ENCODE measurements at regions not wholly inside any gene's neighbourhood (a gene's known extent, or its start where the extent isn't known, plus 50 kb on each side); places are given as distances from the start of the nearest gene placed in this dataset.

GRCh38 chr7:49255054-49255453, 330.7 kb downstream of the CDC14C start:
- no peak for DNase-seq (ENCODE audit: low spot score)

GRCh38 chr7:49260538-49260937, 336.2 kb downstream of the CDC14C start:
- DNase-seq (ENCODE audit: low spot score), result no peak

DNA sequence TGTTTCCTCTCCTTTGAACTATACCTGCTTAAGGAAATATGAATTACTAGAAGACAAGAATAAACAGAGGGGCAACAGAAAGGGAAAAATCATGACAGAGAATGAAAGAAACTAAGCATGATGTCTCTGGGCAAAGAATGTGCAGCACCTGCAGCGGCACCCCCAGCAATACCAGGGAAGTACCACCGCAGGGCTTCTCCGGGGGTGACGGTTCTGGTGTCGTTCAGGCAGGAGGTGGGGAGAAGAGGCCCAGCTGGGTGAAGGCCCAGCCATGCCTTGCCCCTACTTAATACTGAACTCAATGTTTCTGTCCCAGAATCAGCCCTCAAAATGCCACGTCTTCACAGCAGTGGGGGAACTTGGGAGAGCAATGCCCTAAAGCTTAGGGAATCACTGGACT, 337.6 kb downstream of the CDC14C start:
- no peak for DNase-seq (ENCODE audit: low spot score)

GRCh38 chr7:49264530-49264929, 340.2 kb downstream of the CDC14C start:
- DNase-seq (ENCODE audit: low spot score), result no peak

GRCh38 chr7:49273897-49274296, 349.6 kb downstream of the CDC14C start:
- no peak for DNase-seq (ENCODE audit: low spot score)

DNA sequence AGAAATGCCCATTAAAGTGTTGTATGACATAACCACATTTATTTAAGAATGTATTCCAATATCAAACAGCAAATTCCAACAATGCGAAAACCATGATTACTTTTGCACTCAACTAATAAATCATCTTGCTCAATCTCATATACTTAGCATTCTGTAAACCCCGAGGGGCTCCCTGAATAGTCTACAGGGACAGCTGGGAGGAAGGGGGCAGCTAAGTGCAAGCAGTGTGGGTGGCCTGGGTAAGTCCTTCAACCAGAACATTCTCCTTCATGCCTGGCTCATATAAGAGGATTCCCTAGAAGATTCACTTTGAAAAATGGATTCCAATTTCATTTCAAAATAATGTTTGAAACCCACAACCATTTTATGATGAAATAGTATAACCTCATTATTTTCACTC, 355.5 kb downstream of the CDC14C start:
- no peak for DNase-seq (ENCODE audit: low spot score)

DNA sequence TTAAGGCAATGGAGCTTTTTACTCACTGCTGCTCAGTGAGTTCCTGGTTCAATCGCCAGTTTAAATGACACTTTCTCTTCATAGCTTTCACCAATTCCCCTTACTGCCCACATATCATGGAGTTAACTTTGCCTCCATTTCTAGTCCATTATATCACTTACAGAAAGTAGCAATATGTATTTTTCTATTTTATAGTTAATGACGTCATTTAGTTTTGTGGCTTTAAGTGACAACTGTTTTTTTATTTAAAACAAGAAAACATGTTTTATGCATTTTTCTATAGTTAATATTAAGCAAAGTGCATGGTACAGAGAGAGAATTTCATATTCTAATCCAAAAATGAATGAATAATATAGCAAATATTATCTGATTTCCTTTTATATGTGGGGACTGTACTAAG, 363.3 kb downstream of the CDC14C start:
- DNase-seq (ENCODE audit: low spot score), result no peak

DNA sequence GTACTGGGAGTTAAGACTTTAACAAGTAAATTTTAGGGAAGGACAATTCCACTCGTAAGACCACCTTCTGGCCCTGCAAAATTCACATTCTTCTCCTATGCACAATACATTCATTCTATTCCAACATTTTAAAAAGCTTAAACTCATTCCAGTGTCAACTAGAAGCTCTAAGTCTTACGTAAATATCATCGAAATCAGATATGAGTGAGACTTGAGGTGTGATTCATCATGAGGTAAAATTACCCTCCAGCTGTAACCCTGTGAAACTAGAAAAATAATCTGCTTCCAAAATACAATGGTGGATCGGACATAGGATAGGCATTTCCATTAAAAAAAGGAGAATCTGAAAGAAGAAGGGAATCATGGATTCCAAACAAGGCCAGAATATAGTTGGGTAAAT, 370.3 kb downstream of the CDC14C start:
- no peak for DNase-seq (ENCODE audit: low spot score)

- DNase-seq (ENCODE audit: low spot score), result no peak
Measured at GRCh38 chr7:49295146-49295545, 370.8 kb downstream of the CDC14C start.

- DNase-seq (ENCODE audit: low spot score), result no peak
Measured at GRCh38 chr7:49297958-49298357, 373.6 kb downstream of the CDC14C start.

GRCh38 chr7:49308787-49309186, 384.4 kb downstream of the CDC14C start:
- no peak for DNase-seq (ENCODE audit: low spot score)

GRCh38 chr7:49320083-49320482, 395.7 kb downstream of the CDC14C start:
- DNase-seq (ENCODE audit: low spot score), result no peak

DNA sequence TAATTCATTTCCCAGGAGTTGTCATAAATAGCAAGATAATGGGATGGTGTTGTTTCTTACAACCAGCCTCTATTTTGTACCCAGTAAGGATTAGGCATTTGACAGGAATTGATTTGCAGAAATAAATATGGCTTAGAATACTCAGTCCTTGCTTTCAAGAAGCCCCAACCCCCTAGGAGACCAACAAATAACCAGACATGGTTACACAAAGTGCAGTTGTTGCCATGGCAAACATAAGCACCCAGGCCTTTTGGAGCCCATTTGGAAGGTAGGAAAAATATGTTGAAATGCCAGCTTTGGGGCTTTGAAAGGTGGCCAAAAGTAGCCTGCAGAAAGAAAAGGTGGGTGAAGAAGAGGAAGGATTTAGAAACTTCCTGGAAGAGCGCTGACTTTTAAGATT, 397.5 kb downstream of the CDC14C start:
- DNase-seq (ENCODE audit: low spot score), result no peak

- no peak for DNase-seq (ENCODE audit: low spot score)
Measured at GRCh38 chr7:49322476-49322875, 398.1 kb downstream of the CDC14C start.

DNA sequence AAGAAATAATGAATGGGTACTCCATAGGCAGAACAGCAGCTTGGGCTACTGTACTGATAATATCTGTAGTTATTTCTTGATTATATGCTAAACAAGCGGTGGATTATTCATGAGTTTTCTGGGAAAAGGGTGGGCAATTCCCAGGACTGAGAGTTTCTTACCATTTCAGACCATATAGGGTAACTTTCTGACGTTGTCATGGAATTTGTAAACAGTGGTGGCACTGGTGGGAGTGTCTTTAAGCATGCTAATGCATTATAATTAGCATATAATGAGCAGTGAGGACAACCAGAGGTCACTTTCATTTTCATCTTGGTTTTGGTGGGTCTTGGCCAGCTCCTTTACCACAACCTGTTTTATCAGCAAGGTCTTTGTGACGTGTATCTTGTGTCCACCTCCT, 399.7 kb downstream of the CDC14C start:
- DNase-seq (ENCODE audit: low spot score), result peak; percentile 30

- peak; percentile 33 for DNase-seq (ENCODE audit: low spot score)
Measured at GRCh38 chr7:49324707-49325106, 400.4 kb downstream of the CDC14C start.

DNA sequence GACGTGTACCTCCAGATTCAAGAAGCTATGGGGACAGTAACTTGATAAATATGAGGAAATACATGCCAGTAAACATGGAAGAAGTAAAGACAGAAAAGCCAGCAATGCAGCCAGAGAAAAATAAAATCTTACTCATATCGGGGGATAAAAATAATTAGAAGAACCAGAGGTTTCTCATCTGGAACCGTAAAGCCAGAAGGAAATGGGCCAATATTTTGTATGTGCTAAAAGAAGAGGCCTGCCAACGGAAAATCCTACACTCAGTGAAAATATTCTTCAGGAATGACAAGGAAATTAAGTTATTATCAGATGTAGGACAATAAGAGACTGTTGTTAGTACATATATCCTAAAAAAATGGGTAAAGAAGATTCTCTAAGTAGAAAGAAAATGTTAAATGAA, 401.2 kb downstream of the CDC14C start:
- DNase-seq (ENCODE audit: low spot score), result no peak

- DNase-seq (ENCODE audit: low spot score), result no peak
Measured at GRCh38 chr7:49327155-49327554, 402.8 kb downstream of the CDC14C start.

- DNase-seq (ENCODE audit: low spot score), result peak; percentile 55
Measured at GRCh38 chr7:49333180-49333881, 409.0 kb downstream of the CDC14C start.

- no peak for DNase-seq (ENCODE audit: low spot score)
Measured at GRCh38 chr7:49341849-49342248, 417.5 kb downstream of the CDC14C start.

DNA sequence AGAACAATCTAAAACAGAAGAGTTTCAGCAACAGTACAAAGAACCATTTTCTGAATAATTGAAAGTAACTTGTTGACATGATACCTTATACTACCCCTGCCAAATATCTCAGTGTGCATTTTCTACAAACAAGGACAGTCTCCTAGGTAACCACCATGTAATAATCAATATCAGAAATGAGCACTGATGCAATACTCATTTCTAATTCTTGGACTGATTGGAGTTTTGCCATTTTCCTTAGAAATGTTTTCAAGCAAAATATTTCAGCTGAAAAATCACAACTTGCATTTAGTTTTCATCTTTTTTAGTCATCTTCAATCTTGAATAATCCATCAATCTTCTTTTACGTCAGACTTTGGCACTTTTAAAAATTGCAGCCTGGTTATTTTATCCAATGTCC, 420.2 kb downstream of the CDC14C start:
- DNase-seq (ENCODE audit: low spot score), result no peak

DNA sequence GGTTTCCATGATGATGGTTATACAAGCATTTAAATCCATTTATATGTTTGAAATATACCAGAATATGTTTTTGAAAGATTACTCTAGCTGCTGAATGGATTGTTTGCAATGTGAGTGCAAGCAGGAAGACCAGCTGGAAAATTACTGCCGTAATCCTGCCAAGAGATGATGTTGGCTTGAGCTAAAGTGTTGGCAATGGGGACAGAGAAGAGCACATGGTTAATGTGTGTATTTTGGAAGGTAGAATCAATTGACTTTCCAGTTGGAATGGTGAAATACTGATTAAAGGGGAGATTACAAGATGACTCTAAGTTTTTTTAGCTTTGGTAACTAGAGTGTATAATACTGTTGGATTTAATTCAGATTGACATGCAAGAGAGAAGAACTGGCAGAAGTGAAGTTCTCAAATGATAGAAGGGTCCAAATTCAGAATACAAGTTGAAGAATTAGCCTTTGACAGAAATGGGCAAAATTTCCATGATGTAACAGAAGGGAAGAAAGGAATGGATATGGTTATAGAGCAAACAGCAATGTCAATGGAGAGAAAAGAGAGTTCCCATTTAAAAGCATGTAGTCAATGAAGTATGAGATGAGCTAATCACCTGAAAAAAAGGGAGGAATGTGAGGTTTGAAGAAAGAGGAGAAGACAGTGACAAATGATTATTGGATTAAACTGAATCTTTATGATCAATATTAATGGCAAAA, 422.0 kb downstream of the CDC14C start:
- DNase-seq (ENCODE audit: low spot score), result no peak

- no peak for DNase-seq (ENCODE audit: low spot score)
Measured at GRCh38 chr7:49367072-49367471, 406.4 kb upstream of the VWC2 start.

DNA sequence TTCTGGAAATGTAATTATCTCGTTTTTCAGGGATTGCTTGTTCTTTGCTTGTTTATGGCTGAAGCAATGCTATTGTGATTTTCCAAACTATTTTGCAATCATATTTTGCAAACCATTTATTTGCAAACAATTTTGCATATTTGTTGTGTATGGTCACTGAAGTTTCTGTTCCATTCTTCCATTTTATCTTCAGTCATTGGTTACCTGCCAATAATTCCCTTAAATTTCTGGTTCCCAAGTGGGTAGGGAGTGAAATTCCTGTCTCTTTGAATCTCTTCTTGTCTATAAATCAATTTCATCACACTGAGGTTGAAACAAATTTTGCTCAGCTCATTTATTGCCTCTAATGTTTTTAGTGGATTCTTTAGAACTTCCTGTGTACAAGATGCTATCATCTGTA, 401.7 kb upstream of the VWC2 start:
- DNase-seq (ENCODE audit: low spot score), result no peak

Measured in NAMALWA (cell line).